ENCODE measurements at regions not wholly inside any gene's neighbourhood (a gene's known extent, or its start where the extent isn't known, plus 50 kb on each side); places are given as distances from the start of the nearest gene placed in this dataset.
"Not testable (repeated sequence)": the region's sequence is repeated elsewhere in the genome, so short reads cannot be mapped to it uniquely, and the experiment has no call there.

- no peaks in the 10 kb centered on the region for H3K9me3 Mint-ChIP-seq
- no peak for ATAC-seq
- no peak overlapping the region for H3K4me3 Mint-ChIP-seq
- peaks cover 9% of the 10 kb centered on the region for H3K27me3 Mint-ChIP-seq
- no peaks in the 10 kb centered on the region for H3K4me1 Mint-ChIP-seq
- no peak overlapping the region for H3K27ac Mint-ChIP-seq
- DNase-seq: no peak
- H3K36me3 Mint-ChIP-seq (ENCODE audit: low read depth): no peaks in the 10 kb centered on the region
Observed at GRCh38 chr12:131407221-131408035, 303.5 kb upstream of the SFSWAP start.

GRCh38 chr12:131408036-131408365 lies 302.9 kb upstream of the SFSWAP start:
- Mint-ChIP-seq H3K4me3 (no peak overlapping the region), H3K27me3 (peaks cover 9% of the 10 kb centered on the region), H3K4me1 (no peaks in the 10 kb centered on the region)

DNA sequence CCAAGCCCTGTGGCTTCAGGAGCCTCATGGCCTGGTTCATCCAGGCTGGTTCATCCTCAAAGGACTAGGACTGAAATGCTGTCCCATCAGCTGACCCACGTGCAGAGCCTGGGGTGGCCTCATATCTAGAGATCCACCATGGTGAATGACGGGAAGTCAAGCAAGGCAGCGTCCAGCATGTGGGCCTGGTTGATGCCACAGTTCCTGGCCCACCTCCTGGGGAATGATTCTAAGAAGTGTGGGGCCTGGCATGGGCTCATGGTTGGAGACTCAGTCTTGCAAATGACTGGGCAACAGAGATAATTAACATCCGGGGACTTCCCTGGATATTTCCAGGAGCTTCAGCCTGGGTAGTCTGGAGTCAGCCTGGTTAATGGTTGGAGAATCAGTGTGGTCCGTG lies 302.4 kb upstream of the SFSWAP start:
- Mint-ChIP-seq H3K4me1 (no peaks in the 10 kb centered on the region), H3K27me3 (peaks cover 9% of the 10 kb centered on the region), H3K36me3 (ENCODE audit: low read depth) (no peaks in the 10 kb centered on the region), H3K27ac (no peak overlapping the region), H3K9me3 (no peaks in the 10 kb centered on the region), H3K4me3 (no peak overlapping the region)
- DNase-seq: no peak
- no peak for ATAC-seq

More at GRCh38 chr12:131408036-131408365, 302.9 kb upstream of the SFSWAP start:
- Mint-ChIP-seq H3K36me3 (ENCODE audit: low read depth) (no peaks in the 10 kb centered on the region), H3K27ac (no peak overlapping the region), H3K9me3 (no peaks in the 10 kb centered on the region)
- DNase-seq (no peak), ATAC-seq (no peak)

DNA sequence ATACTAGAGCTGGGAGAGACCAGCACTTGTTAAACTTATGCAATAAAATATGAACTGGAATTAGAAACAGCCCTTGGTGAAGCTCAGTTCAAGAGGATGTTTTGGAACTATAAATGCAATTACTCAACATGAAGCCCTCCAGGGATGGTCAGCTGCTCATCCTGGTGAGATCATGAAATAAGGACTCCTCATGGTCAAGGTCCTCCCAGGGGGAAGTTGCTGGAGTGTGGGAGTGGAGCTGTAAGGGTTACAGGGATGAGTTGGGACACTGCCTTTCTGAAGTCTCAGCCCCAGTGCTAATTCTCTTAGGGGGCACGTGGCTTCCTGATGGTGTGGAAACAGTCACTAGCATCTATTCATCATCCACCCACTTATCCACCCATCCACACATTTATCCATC lies 301.7 kb upstream of the SFSWAP start:
- Mint-ChIP-seq H3K36me3 (ENCODE audit: low read depth) (no peaks in the 10 kb centered on the region), H3K27me3 (peaks cover 9% of the 10 kb centered on the region), H3K4me3 (no peak overlapping the region), H3K27ac (no peak overlapping the region), H3K4me1 (no peaks in the 10 kb centered on the region), H3K9me3 (no peaks in the 10 kb centered on the region)
- DNase-seq (no peak), ATAC-seq (no peak)

- H3K36me3 Mint-ChIP-seq (ENCODE audit: low read depth); H3K27me3 Mint-ChIP-seq; H3K4me1 Mint-ChIP-seq; H3K9me3 Mint-ChIP-seq; H3K4me3 Mint-ChIP-seq; ATAC-seq; H3K27ac Mint-ChIP-seq; DNase-seq: not testable (repeated sequence)
Observed at GRCh38 chr12:131411827-131412226, 299.1 kb upstream of the SFSWAP start.

- DNase-seq (no peak), ATAC-seq (no peak)
- no peak overlapping the region for H3K4me3 Mint-ChIP-seq
- no peaks in the 10 kb centered on the region for H3K9me3 Mint-ChIP-seq
- H3K36me3 Mint-ChIP-seq (ENCODE audit: low read depth): no peaks in the 10 kb centered on the region
- peaks cover 6% of the 10 kb centered on the region for H3K27me3 Mint-ChIP-seq
- H3K4me1 Mint-ChIP-seq: no peaks in the 10 kb centered on the region
- no peak overlapping the region for H3K27ac Mint-ChIP-seq
Observed at GRCh38 chr12:131413006-131413405, 297.9 kb upstream of the SFSWAP start.

- Mint-ChIP-seq H3K4me3 (no peak overlapping the region), H3K4me1 (no peaks in the 10 kb centered on the region), H3K27me3 (peaks cover 6% of the 10 kb centered on the region), H3K36me3 (ENCODE audit: low read depth) (no peaks in the 10 kb centered on the region), H3K9me3 (no peaks in the 10 kb centered on the region), H3K27ac (no peak overlapping the region)
- DNase-seq: no peak
- no peak for ATAC-seq
Observed at GRCh38 chr12:131413471-131413870, 297.4 kb upstream of the SFSWAP start.

GRCh38 chr12:131414155-131414922 lies 296.6 kb upstream of the SFSWAP start:
- not testable (repeated sequence) for H3K27ac Mint-ChIP-seq; ATAC-seq; H3K4me1 Mint-ChIP-seq; H3K36me3 Mint-ChIP-seq (ENCODE audit: low read depth); DNase-seq; H3K9me3 Mint-ChIP-seq; H3K27me3 Mint-ChIP-seq; H3K4me3 Mint-ChIP-seq

DNA sequence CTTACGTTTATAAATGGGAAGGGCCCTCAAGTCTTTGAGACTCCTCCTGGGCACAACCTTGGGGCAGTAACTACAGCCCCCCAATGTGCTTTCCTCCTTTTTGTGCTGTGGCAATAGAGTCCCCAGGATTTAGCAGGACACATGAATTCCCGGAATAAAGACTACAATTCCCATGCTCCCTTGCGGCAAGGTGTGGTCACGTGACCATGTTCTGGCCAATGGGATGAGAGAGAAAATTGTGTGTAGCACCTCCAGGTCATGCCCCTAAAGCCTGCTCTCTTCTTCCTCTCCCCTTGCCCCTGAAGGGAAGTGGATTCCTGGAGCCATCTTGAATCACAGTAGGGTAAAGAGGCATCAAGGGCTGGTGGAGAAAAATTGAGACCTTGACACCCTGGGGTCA lies 295.1 kb upstream of the SFSWAP start:
- no peak overlapping the region for H3K27ac Mint-ChIP-seq
- H3K4me3 Mint-ChIP-seq: no peak overlapping the region
- no peaks in the 10 kb centered on the region for H3K4me1 Mint-ChIP-seq
- no peak for DNase-seq
- no peaks in the 10 kb centered on the region for H3K36me3 Mint-ChIP-seq (ENCODE audit: low read depth)
- no peak for ATAC-seq
- no peaks in the 10 kb centered on the region for H3K9me3 Mint-ChIP-seq
- H3K27me3 Mint-ChIP-seq: peaks cover 3% of the 10 kb centered on the region

DNA sequence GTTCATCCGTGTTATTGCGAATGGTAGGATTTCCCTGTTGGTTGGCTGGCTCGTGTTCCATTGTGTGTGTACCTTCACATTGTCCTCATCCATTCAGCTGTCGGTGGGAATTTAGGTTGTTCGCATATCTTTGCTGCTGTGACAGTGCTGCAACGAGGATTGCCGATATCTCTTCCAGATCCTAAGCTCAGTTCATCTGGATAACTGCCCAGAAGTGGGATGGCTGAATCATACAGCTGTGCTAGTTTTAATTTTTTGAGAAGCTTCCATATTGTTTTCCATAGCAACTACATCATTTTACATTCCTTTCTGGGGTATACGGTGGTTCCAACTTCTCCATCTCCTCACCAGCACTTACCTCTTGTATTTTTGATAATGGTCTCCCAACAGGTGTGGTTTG lies 292.8 kb upstream of the SFSWAP start:
- no peak for DNase-seq

GRCh38 chr12:131418884-131419283 lies 292.0 kb upstream of the SFSWAP start:
- H3K27ac Mint-ChIP-seq: no peak overlapping the region
- H3K4me1 Mint-ChIP-seq: no peaks in the 10 kb centered on the region
- H3K4me3 Mint-ChIP-seq: no peak overlapping the region
- peaks cover under 1% of the 10 kb centered on the region for H3K9me3 Mint-ChIP-seq
- peaks cover 2% of the 10 kb centered on the region for H3K36me3 Mint-ChIP-seq (ENCODE audit: low read depth)
- H3K27me3 Mint-ChIP-seq: peaks cover 3% of the 10 kb centered on the region
- ATAC-seq (no peak), DNase-seq (no peak)

More for the DNA sequence above, 292.8 kb upstream of the SFSWAP start:
- no peaks in the 10 kb centered on the region for H3K36me3 Mint-ChIP-seq (ENCODE audit: low read depth)
- no peaks in the 10 kb centered on the region for H3K9me3 Mint-ChIP-seq
- no peak for ATAC-seq
- peaks cover 3% of the 10 kb centered on the region for H3K27me3 Mint-ChIP-seq
- no peaks in the 10 kb centered on the region for H3K4me1 Mint-ChIP-seq
- H3K27ac Mint-ChIP-seq: no peak overlapping the region
- no peak overlapping the region for H3K4me3 Mint-ChIP-seq

DNA sequence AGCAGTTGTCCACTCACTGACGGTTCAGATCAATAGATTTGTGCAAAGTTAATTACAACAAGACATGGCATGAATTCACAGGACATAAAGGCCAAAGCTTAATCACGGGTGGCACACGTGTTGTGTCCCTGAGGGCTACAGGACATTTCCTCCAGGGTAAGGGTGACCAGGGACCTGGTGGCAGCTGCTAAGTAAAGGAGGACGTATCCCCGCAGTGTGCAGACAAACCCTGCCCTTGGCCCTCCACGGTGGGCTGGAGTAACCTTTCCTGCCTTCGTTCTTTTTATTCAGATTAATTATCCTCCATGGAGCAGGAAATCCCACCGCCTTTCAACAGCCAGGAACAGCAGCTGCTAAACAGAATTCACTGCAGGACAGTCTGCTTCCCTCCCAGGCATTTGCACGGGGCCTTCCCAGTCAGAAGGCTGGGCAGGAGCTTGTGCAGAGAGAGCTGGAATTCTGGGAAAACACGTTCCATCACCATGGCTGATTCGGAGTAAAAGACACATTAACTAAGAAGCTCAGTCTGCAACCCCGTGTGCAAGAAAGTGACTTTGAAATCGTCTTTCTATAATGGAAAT lies 289.9 kb upstream of the SFSWAP start:
- H3K4me1 Mint-ChIP-seq: no peaks in the 10 kb centered on the region
- H3K27ac Mint-ChIP-seq: no peak overlapping the region
- DNase-seq (no peak), ATAC-seq (no peak)
- peaks cover 3% of the 10 kb centered on the region for H3K36me3 Mint-ChIP-seq (ENCODE audit: low read depth)
- no peak overlapping the region for H3K4me3 Mint-ChIP-seq
- H3K27me3 Mint-ChIP-seq: peaks cover 3% of the 10 kb centered on the region
- H3K9me3 Mint-ChIP-seq: peaks cover 18% of the 10 kb centered on the region

DNA sequence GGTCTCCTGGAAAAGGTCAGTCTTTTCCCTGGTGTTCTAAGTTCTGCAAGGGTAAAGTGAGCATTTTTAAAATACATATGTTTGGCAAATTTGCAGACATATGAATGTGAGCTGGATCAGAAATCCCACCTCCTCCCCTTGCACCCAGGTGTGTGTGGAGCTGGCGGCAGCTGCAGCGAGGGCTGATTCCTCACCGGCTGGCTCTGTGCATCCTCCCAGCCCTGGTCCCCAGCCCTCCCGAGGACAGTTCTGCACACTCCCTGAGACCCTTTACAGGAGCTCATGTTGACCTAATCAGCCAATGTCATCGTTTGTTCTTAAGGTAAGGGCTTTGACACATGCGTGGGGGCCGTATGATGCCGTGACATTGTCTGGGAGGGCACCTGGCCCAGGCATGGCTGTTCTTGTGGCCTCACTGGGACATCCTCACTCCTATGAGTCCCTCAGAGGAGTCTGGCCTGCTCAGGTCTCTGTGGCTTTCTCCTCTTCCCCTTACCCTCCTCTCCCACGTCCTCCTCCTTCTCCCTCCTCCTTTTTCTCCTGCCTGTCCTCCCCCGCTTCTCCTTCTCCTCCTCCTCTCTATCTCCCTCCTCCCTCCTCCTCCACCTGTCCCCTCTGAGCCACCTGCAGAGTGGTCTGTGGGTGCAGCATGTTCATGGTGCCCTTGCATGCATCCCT lies 289.2 kb upstream of the SFSWAP start:
- no peak for ATAC-seq
- Mint-ChIP-seq H3K4me3 (no peak overlapping the region), H3K27me3 (peaks cover 3% of the 10 kb centered on the region), H3K9me3 (peaks cover 18% of the 10 kb centered on the region), H3K36me3 (ENCODE audit: low read depth) (peaks cover 3% of the 10 kb centered on the region), H3K4me1 (no peaks in the 10 kb centered on the region), H3K27ac (no peak overlapping the region)
- DNase-seq: no peak

- no peak for ATAC-seq
- Mint-ChIP-seq H3K27ac (no peak overlapping the region), H3K4me3 (no peak overlapping the region), H3K36me3 (ENCODE audit: low read depth) (peaks cover 3% of the 10 kb centered on the region), H3K9me3 (peaks cover 18% of the 10 kb centered on the region), H3K4me1 (no peaks in the 10 kb centered on the region), H3K27me3 (peaks cover 3% of the 10 kb centered on the region)
- no peak for DNase-seq
Observed at GRCh38 chr12:131422187-131422520, 288.7 kb upstream of the SFSWAP start.

DNA sequence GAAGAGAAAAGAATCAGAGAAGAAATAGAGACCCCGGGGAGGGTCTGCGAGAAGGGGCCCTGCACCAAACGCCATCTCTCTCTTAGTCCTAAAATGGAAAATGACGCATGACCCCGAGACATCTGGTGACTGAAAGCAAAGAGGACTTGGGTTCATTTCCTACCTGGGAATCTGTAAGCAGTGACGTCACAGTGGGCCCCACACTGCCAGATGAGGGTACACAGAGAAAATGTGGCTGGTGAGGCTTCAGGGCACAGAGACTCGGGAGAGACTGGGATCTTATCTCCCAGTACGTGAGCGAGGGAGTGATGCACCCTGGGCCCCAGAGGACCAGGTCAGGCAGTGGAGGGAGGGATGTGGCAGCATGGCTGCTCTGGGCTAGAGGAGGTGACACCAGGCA lies 288.1 kb upstream of the SFSWAP start:
- Mint-ChIP-seq H3K27me3 (peaks cover 3% of the 10 kb centered on the region), H3K27ac (no peak overlapping the region), H3K4me3 (no peak overlapping the region), H3K4me1 (no peaks in the 10 kb centered on the region), H3K36me3 (ENCODE audit: low read depth) (peaks cover 3% of the 10 kb centered on the region), H3K9me3 (peaks cover 18% of the 10 kb centered on the region)
- ATAC-seq (no peak), DNase-seq (no peak)

All from activated naive CD8-positive, alpha-beta T cell treated with anti-CD3 and anti-CD28 coated beads, Interleukin-2, amount 50 U/mL, for 24 hours (primary cell).